ENCODE measurements at regions not wholly inside any gene's neighbourhood (a gene's known extent, or its start where the extent isn't known, plus 50 kb on each side); places are given as distances from the start of the nearest gene placed in this dataset.

DNA sequence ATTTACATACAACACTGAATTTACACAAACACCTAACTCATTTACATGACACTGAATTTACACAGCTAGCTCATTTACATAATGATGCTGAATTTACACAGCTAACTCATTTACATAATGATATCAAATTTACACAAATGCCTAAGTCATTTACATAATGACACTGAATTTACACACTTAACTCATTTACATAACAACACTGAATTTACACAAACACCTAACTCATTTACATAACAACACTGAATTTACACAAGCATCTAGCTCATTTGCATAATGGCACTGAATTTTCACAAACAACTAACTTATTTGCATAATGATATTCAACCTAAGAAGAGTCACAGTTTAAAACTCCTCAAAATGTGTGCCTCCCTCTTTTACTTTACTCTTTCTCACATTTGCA is 511.7 kb downstream of the GALR1 start:
- intact Hi-C loops (cut with DNase I; ENCODE audit: low total_unique reads) (no loop called here), in situ Hi-C loops (cut with MboI; ENCODE audit: low pct_ligation_motif_present in 1 of 4, low pct_unique_long_range_greater_than_20kb in 1 of 4, low sequenced_read_pairs in 3 of 4) (no loop called here)
- Histone ChIP-seq H3K4me1 (no peaks in the 10 kb centered on the region), H3K4me3 (no peak overlapping the region), H3K36me3 (no peaks in the 10 kb centered on the region), H3K27me3 (peaks cover 20% of the 10 kb centered on the region), H3K27ac (no peak overlapping the region), H3K9me3 (no peaks in the 10 kb centered on the region)
- TF ChIP-seq POLR2AphosphoS5 (IDR thresholded peaks at IDR 0.05) (no peak), EP300 (IDR thresholded peaks at IDR 0.05; ENCODE audit: low read depth) (no peak), POLR2A (IDR thresholded peaks at IDR 0.05) (no peak)
- TF ChIP-seq, protein P1, sequence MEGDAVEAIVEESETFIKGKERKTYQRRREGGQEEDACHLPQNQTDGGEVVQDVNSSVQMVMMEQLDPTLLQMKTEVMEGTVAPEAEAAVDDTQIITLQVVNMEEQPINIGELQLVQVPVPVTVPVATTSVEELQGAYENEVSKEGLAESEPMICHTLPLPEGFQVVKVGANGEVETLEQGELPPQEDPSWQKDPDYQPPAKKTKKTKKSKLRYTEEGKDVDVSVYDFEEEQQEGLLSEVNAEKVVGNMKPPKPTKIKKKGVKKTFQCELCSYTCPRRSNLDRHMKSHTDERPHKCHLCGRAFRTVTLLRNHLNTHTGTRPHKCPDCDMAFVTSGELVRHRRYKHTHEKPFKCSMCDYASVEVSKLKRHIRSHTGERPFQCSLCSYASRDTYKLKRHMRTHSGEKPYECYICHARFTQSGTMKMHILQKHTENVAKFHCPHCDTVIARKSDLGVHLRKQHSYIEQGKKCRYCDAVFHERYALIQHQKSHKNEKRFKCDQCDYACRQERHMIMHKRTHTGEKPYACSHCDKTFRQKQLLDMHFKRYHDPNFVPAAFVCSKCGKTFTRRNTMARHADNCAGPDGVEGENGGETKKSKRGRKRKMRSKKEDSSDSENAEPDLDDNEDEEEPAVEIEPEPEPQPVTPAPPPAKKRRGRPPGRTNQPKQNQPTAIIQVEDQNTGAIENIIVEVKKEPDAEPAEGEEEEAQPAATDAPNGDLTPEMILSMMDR (IDR thresholded peaks at IDR 0.05), result no peak
- DNase-seq, result no peak

DNA sequence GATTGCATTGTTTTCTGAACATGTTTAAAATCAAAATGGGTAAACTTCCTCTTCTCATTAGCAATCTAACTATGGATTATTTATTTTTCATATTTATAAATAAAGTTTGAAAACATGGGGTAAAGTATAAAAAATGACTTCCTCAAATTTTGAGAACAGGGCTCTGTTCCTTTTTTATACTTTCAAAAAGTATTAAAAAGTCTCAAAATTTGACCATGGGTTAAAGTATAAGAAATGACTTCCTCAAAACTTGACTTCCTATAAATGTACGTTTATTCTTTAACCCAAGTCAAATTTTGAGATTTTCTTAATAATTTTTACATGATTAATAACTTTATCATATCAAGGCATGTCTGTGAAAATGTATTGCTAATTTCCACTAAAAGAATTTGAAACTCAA is 512.4 kb downstream of the GALR1 start:
- no peak overlapping the region for H3K27ac ChIP-seq
- in situ Hi-C loops (cut with MboI; ENCODE audit: low pct_ligation_motif_present in 1 of 4, low pct_unique_long_range_greater_than_20kb in 1 of 4, low sequenced_read_pairs in 3 of 4) (no loop called here), intact Hi-C loops (cut with DNase I; ENCODE audit: low total_unique reads) (no loop called here)
- 49 to 57% methylated on average over 1 of the region's 1 CpG for WGBS, 2 donors (ENCODE audit: low coverage in 1 of 2)
- no peak for DNase-seq
- no peaks in the 10 kb centered on the region for H3K4me1 ChIP-seq
- H3K9me3 ChIP-seq, result no peaks in the 10 kb centered on the region
- TF ChIP-seq POLR2A (IDR thresholded peaks at IDR 0.05) (no peak), POLR2AphosphoS5 (IDR thresholded peaks at IDR 0.05) (no peak), EP300 (IDR thresholded peaks at IDR 0.05; ENCODE audit: low read depth) (no peak)
- TF ChIP-seq, protein P1 (IDR thresholded peaks at IDR 0.05), result no peak
- no peak overlapping the region for H3K4me3 ChIP-seq
- H3K36me3 ChIP-seq, result no peaks in the 10 kb centered on the region
- H3K27me3 ChIP-seq, result peaks cover 20% of the 10 kb centered on the region

DNA sequence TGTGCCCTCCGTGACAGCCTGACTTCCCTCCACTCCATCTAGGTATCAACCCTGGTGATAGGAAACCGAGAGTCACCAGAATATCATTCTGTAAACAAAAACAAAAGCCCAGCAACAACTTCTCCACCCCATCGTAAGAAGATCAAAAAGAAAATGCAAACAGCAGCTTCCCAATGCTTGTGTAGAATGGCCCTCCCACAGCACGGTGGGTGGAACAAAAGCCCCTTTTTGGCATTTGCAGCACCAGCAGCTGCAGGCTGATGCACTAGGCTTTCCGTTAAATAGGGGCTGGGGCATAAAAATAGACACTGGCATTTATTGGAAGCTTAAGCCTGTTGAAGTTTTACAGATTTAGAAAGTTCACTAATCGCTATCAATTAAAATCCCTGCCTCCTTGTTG is 513.0 kb downstream of the GALR1 start:
- Histone ChIP-seq H3K27ac (no peak overlapping the region), H3K27me3 (peaks cover 20% of the 10 kb centered on the region), H3K9me3 (no peaks in the 10 kb centered on the region), H3K36me3 (no peaks in the 10 kb centered on the region), H3K4me3 (no peak overlapping the region), H3K4me1 (no peaks in the 10 kb centered on the region)
- no peak for DNase-seq
- in situ Hi-C loops (cut with MboI; ENCODE audit: low pct_ligation_motif_present in 1 of 4, low pct_unique_long_range_greater_than_20kb in 1 of 4, low sequenced_read_pairs in 3 of 4), result no loop called here
- WGBS, 2 donors (ENCODE audit: low coverage in 1 of 2), result 24 to 39% methylated on average over 2 to 6 of the region's 6 CpGs
- intact Hi-C loops (cut with DNase I; ENCODE audit: low total_unique reads), result no loop called here
- no peak for TF ChIP-seq POLR2AphosphoS5 (IDR thresholded peaks at IDR 0.05)
- no peak for TF ChIP-seq EP300 (IDR thresholded peaks at IDR 0.05; ENCODE audit: low read depth)
- TF ChIP-seq POLR2A (IDR thresholded peaks at IDR 0.05), result no peak
- TF ChIP-seq, protein P1 (IDR thresholded peaks at IDR 0.05), result no peak

DNA sequence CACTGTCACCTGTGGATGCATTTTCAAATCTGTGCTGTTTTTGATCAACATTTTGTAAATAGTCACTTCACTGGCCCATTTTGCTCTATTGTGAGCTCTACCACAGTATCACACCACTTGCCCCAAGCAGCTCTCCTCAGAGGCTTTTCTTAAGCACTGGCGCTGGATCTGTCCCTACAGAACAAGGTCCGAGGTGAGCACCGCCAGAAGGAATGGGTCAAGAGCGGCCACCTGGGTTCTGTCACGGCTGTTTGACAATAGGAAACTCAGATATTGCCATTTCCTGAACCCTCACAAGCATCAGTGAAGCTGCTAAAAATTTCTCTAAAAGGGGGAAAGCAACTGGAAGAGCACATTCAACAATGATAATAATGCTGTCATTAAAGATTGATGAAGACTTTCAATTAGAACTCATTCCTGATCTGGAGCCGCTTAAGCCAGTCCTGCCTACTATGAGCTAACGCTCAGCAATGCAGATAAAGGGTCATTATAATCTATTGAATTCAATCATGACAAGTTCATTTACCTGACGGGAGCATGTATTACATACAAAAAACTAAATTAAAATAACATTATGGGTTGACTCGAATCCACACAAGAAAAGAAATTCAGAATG is 514.0 kb downstream of the GALR1 start:
- intact Hi-C loops (cut with DNase I; ENCODE audit: low total_unique reads), result no loop called here
- 47 to 51% methylated on average over 9 of the region's 9 CpGs for WGBS, 2 donors (ENCODE audit: low coverage in 1 of 2)
- Histone ChIP-seq H3K36me3 (no peaks in the 10 kb centered on the region), H3K4me3 (no peak overlapping the region), H3K27me3 (peaks cover 20% of the 10 kb centered on the region), H3K9me3 (no peaks in the 10 kb centered on the region), H3K27ac (no peak overlapping the region), H3K4me1 (no peaks in the 10 kb centered on the region)
- no peak for TF ChIP-seq EP300 (IDR thresholded peaks at IDR 0.05; ENCODE audit: low read depth)
- in situ Hi-C loops (cut with MboI; ENCODE audit: low pct_ligation_motif_present in 1 of 4, low pct_unique_long_range_greater_than_20kb in 1 of 4, low sequenced_read_pairs in 3 of 4), result no loop called here
- DNase-seq, result no peak

DNA sequence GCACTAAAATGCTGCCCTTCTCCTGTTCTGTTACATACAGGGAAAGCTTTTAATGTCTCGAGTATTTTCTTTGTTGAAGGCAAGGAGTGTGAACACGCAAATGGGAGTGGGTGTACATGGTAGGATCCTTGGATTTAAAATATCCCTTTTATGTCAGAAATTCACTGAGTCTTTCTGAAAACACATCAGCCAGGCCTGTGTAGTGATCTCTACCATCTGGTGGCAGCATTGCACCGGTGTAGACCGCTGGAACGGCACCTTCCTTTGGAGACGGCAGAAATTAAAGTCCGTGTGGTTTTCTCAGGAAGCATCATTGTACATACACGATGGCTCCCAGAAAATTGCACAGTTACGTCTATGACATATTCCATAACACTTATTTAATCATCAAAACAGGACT is 515.8 kb downstream of the GALR1 start:
- H3K27ac ChIP-seq, result no peak overlapping the region
- in situ Hi-C loops (cut with MboI; ENCODE audit: low pct_ligation_motif_present in 1 of 4, low pct_unique_long_range_greater_than_20kb in 1 of 4, low sequenced_read_pairs in 3 of 4), result no loop called here
- H3K4me3 ChIP-seq, result no peak overlapping the region
- intact Hi-C loops (cut with DNase I; ENCODE audit: low total_unique reads), result no loop called here
- H3K36me3 ChIP-seq, result no peaks in the 10 kb centered on the region
- peak; percentile 12 for DNase-seq
- TF ChIP-seq POLR2A (IDR thresholded peaks at IDR 0.05) (no peak), POLR2AphosphoS5 (IDR thresholded peaks at IDR 0.05) (no peak), EP300 (IDR thresholded peaks at IDR 0.05; ENCODE audit: low read depth) (no peak)
- TF ChIP-seq, protein P1 (IDR thresholded peaks at IDR 0.05), result no peak
- H3K4me1 ChIP-seq, result no peaks in the 10 kb centered on the region
- no peaks in the 10 kb centered on the region for H3K9me3 ChIP-seq
- peaks cover 20% of the 10 kb centered on the region for H3K27me3 ChIP-seq
- WGBS, 2 donors (ENCODE audit: low coverage in 1 of 2), result 5 to 11% methylated on average over 8 to 9 of the region's 9 CpGs
